Keratinocyte (primary cell): ENCODE measurements at regions not wholly inside any gene's neighbourhood (a gene's known extent, or its start where the extent isn't known, plus 50 kb on each side); places are given as distances from the start of the nearest gene placed in this dataset.

Source experiments
- CTCF ChIP-seq, 3 experiments: IDR thresholded peaks in 1 of 3; conservative IDR thresholded peaks in 1 of 3; optimal IDR thresholded peaks in 1 of 3; 2 replicates in 2 of 3; 3 replicates in 1 of 3; pipeline versions ENCODE3 to v1.5.1; 2011; ENCODE audit warnings: low read length in 3 of 3, mild to moderate bottlenecking in 3 of 3, moderate library complexity in 2 of 3, control low read depth in 1 of 3, inconsistent platforms in 1 of 3; ENCODE audit not compliant: insufficient read depth in 2 of 3; ENCODE audit errors: extremely low read depth in 1 of 3
- EZH2 ChIP-seq: IDR thresholded peaks from one replicate; pipeline ENCODE4 v1.6.1; 2012; ENCODE audit warnings: inconsistent platforms, mild to moderate bottlenecking, low read length, moderate library complexity

- no peak for TF ChIP-seq CTCF (optimal IDR thresholded peaks at IDR 0.05 in 1 of 3, IDR thresholded peaks at IDR 0.05 in 1 of 3, conservative IDR thresholded peaks at IDR 0.05 in 1 of 3; ENCODE audit: extremely low read depth in 1 of 3, insufficient read depth in 2 of 3, low read length in 3 of 3)
- no peak for TF ChIP-seq EZH2
Measured at GRCh38 chr7:34354011-34354410, 304.0 kb upstream of the NPSR1 start.
